Gastroesophageal sphincter (tissue), 3 donors: ENCODE measurements at regions not wholly inside any gene's neighbourhood (a gene's known extent, or its start where the extent isn't known, plus 50 kb on each side); places are given as distances from the start of the nearest gene placed in this dataset.

Experiments used
- CTCF ChIP-seq, 4 experiments: fragments of 200-600 bp in 2 of 4; fragments of 450-650 bp in 2 of 4; sonication (generic) in 1 of 4; IDR thresholded peaks; one replicate each; pipeline ENCODE4 v1.5.1; 2017 to 2019; ENCODE audit warnings: antibody characterized with exemption in 4 of 4, mild to moderate bottlenecking in 2 of 4, moderate library complexity in 2 of 4
- EP300 ChIP-seq: sonication (generic); formaldehyde crosslinking; IDR thresholded peaks from one replicate; pipeline ENCODE4 v1.6.1; 2017; ENCODE audit warnings: antibody characterized with exemption, mild to moderate bottlenecking
- POLR2A ChIP-seq, 2 donors: fragments of 450-650 bp; IDR thresholded peaks; one replicate each; pipeline ENCODE4 v1.6.1; 2017; ENCODE audit warnings: antibody characterized with exemption in 2 of 2, mild to moderate bottlenecking in 2 of 2, moderate library complexity in 1 of 2
- POLR2AphosphoS5 ChIP-seq: sonication (generic); formaldehyde crosslinking; IDR thresholded peaks from one replicate; pipeline ENCODE4 v1.6.1; 2017; ENCODE audit warnings: antibody characterized with exemption

DNA sequence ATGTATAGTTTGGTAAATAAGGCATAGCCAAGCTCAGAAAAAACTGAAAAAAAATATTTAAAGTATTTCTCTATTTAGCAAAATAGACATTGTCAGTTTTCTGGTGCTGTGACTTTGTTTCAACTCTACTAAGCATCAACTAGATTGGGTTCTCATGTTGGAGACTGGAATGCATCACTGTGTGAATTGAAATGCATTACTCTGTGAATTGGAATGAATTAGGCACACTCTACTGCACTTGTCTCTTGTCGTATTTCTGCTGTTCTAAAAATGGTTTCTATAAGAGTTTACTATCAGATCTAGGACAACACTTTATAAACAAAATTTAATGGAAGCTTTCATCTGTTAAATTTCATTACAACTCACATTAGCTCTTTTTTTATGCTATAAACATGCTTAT lies 1772.2 kb downstream of the MAT2B start:
- TF ChIP-seq POLR2AphosphoS5 (no peak), CTCF (IDR thresholded peaks at IDR 0.05) (no peak), EP300 (no peak), POLR2A (IDR thresholded peaks at IDR 0.05) (no peak)
